Panc1 (cell line): ENCODE measurements at regions not wholly inside any gene's neighbourhood (a gene's known extent, or its start where the extent isn't known, plus 50 kb on each side); places are given as distances from the start of the nearest gene placed in this dataset.

Experiments
- CTCF ChIP-seq: fragments of 450-650 bp; IDR thresholded peaks from 2 replicates; pipeline ENCODE4 v1.5.1; 2017; ENCODE audit warnings: mild to moderate bottlenecking
- POLR2AphosphoS5 ChIP-seq: IDR thresholded peaks from 2 replicates; pipeline ENCODE4 v1.6.1; 2012; ENCODE audit warnings: mild to moderate bottlenecking, low read depth, low read length, moderate library complexity
- REST ChIP-seq, 2 experiments: IDR thresholded peaks; 2 replicates each; pipeline ENCODE4 v1.6.1; 2011 to 2012; ENCODE audit warnings: low read depth in 2 of 2, control low read depth in 1 of 2, low read length in 1 of 2, mild to moderate bottlenecking in 1 of 2, moderate library complexity in 1 of 2; ENCODE audit not compliant: insufficient read depth in 1 of 2
- SIN3A ChIP-seq: IDR thresholded peaks from 2 replicates; pipeline ENCODE4 v1.6.1; 2012; ENCODE audit warnings: low read depth, mild to moderate bottlenecking, low read length, moderate library complexity, borderline replicate concordance; ENCODE audit not compliant: insufficient read depth
- TCF7L2 ChIP-seq: IDR thresholded peaks from 2 replicates; pipeline ENCODE4 v1.6.1; 2011; ENCODE audit warnings: mild to moderate bottlenecking, low read depth, low read length, inconsistent platforms

GRCh38 chr10:78366663-78367411 is 333.2 kb downstream of the RPS24 start:
- TF ChIP-seq CTCF (no peak), REST (IDR thresholded peaks at IDR 0.05; ENCODE audit: insufficient read depth in 1 of 2, low read depth in 2 of 2, low read length in 1 of 2) (no peak), POLR2AphosphoS5 (no peak), SIN3A (no peak), TCF7L2 (no peak)
